ENCODE measurements at regions not wholly inside any gene's neighbourhood (a gene's known extent, or its start where the extent isn't known, plus 50 kb on each side); places are given as distances from the start of the nearest gene placed in this dataset.

- no peak for DNase-seq (ENCODE audit: extremely low read depth in 1 of 2, low read depth in 1 of 2)
Measured at GRCh38 chr2:239787538-239788050, 237.5 kb downstream of the NDUFA10 start.

GRCh38 chr2:239786791-239787190, 238.4 kb downstream of the NDUFA10 start:
- no peak for DNase-seq (ENCODE audit: extremely low read depth in 1 of 2, low read depth in 1 of 2)

- DNase-seq (ENCODE audit: extremely low read depth in 1 of 2, low read depth in 1 of 2): no peak
Measured at GRCh38 chr2:239781454-239781853, 243.7 kb downstream of the NDUFA10 start.

GRCh38 chr2:239780236-239780994, 244.7 kb downstream of the NDUFA10 start:
- no peak for DNase-seq (ENCODE audit: extremely low read depth in 1 of 2, low read depth in 1 of 2)

- DNase-seq (ENCODE audit: extremely low read depth in 1 of 2, low read depth in 1 of 2): no peak
Measured at GRCh38 chr2:239779584-239779983, 245.6 kb downstream of the NDUFA10 start.

GRCh38 chr2:239778861-239779558, 246.1 kb downstream of the NDUFA10 start:
- no peak for DNase-seq (ENCODE audit: extremely low read depth in 1 of 2, low read depth in 1 of 2)

GRCh38 chr2:239778042-239778851, 246.9 kb downstream of the NDUFA10 start:
- no peak for DNase-seq (ENCODE audit: extremely low read depth in 1 of 2, low read depth in 1 of 2)

- DNase-seq (ENCODE audit: extremely low read depth in 1 of 2, low read depth in 1 of 2): no peak
Measured at GRCh38 chr2:239777219-239777618, 247.9 kb downstream of the NDUFA10 start.

GRCh38 chr2:239776436-239777005, 248.6 kb downstream of the NDUFA10 start:
- no peak for DNase-seq (ENCODE audit: extremely low read depth in 1 of 2, low read depth in 1 of 2)

GRCh38 chr2:239775623-239776435, 249.3 kb downstream of the NDUFA10 start:
- DNase-seq (ENCODE audit: extremely low read depth in 1 of 2, low read depth in 1 of 2): no peak

GRCh38 chr2:239774933-239775622, 250.1 kb downstream of the NDUFA10 start:
- DNase-seq (ENCODE audit: extremely low read depth in 1 of 2, low read depth in 1 of 2): no peak

GRCh38 chr2:239774142-239774462, 251.0 kb downstream of the NDUFA10 start:
- no peak for DNase-seq (ENCODE audit: extremely low read depth in 1 of 2, low read depth in 1 of 2)

GRCh38 chr2:239773228-239774141, 251.7 kb downstream of the NDUFA10 start:
- DNase-seq (ENCODE audit: extremely low read depth in 1 of 2, low read depth in 1 of 2): no peak

- DNase-seq (ENCODE audit: extremely low read depth in 1 of 2, low read depth in 1 of 2): no peak
Measured at GRCh38 chr2:239772721-239773120, 252.4 kb downstream of the NDUFA10 start.

GRCh38 chr2:239770246-239770639, 254.9 kb downstream of the NDUFA10 start:
- DNase-seq (ENCODE audit: extremely low read depth in 1 of 2, low read depth in 1 of 2): no peak

- no peak for DNase-seq (ENCODE audit: extremely low read depth in 1 of 2, low read depth in 1 of 2)
Measured at GRCh38 chr2:239769554-239770245, 255.4 kb downstream of the NDUFA10 start.

- no peak for DNase-seq (ENCODE audit: extremely low read depth in 1 of 2, low read depth in 1 of 2)
Measured at GRCh38 chr2:239768907-239769553, 256.1 kb downstream of the NDUFA10 start.

All from activated CD8-positive, alpha-beta memory T cell treated with anti-CD3 and anti-CD28 coated beads for 1 hour (primary cell).